Type B pancreatic cell (in vitro differentiated cells): ENCODE measurements at regions not wholly inside any gene's neighbourhood (a gene's known extent, or its start where the extent isn't known, plus 50 kb on each side); places are given as distances from the start of the nearest gene placed in this dataset.

Experiments
- DNase-seq: peaks from one replicate; pipeline ENCODE4 v3.0.0; 2021; ENCODE audit warnings: mixed read lengths; ENCODE audit not compliant: unreplicated experiment; ENCODE audit errors: extremely low spot score
- H3K27ac Mint-ChIP-seq: 2 replicates; pipeline ENCODE4 v1.8.0; 2021; ENCODE audit warnings: mild to moderate bottlenecking, mixed read lengths
- H3K27me3 Mint-ChIP-seq: 2 replicates; pipeline ENCODE4 v1.8.0; 2021; ENCODE audit warnings: mixed read lengths
- H3K36me3 Mint-ChIP-seq: 2 replicates; pipeline ENCODE4 v1.8.0; 2021; ENCODE audit warnings: mixed read lengths
- H3K4me1 Mint-ChIP-seq: one replicate; pipeline ENCODE4 v1.8.0; 2021; ENCODE audit warnings: mixed read lengths; ENCODE audit not compliant: unreplicated experiment
- H3K4me3 Mint-ChIP-seq: 2 replicates; pipeline ENCODE4 v1.8.0; 2021; ENCODE audit warnings: mild to moderate bottlenecking, mixed read lengths
- H3K9me3 Mint-ChIP-seq: 2 replicates; pipeline ENCODE4 v1.8.0; 2021; ENCODE audit warnings: mixed read lengths
- TF ChIP-seq, protein P1 (sequence below): fragments of 200-600 bp; sonication (generic); conservative IDR thresholded peaks from 2 replicates; pipeline ENCODE4 v1.5.0; 2021; ENCODE audit warnings: antibody characterized with exemption, mild to moderate bottlenecking

DNA sequence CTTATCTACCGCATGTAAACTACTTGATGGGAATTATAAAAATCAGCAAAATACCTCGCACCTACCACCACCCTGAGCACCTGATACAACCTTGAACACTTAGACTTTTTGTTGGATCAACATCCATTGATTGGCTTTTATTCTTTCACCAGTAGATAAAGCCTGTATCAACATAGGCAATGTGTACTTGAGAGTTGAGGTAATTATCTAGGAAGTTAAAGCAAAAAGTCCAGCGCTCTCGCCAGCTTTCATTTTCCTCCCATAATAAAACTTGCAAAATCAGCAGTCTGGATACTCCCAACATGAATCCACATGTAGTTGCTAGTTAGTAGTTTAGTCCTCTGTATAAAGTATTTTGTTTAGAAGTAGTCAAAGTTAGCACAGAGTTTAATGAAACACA lies 132.0 kb upstream of the PRDM1 start:
- DNase-seq, result no peak
- no peak overlapping the region for H3K4me3 Mint-ChIP-seq
- TF ChIP-seq, protein P1, sequence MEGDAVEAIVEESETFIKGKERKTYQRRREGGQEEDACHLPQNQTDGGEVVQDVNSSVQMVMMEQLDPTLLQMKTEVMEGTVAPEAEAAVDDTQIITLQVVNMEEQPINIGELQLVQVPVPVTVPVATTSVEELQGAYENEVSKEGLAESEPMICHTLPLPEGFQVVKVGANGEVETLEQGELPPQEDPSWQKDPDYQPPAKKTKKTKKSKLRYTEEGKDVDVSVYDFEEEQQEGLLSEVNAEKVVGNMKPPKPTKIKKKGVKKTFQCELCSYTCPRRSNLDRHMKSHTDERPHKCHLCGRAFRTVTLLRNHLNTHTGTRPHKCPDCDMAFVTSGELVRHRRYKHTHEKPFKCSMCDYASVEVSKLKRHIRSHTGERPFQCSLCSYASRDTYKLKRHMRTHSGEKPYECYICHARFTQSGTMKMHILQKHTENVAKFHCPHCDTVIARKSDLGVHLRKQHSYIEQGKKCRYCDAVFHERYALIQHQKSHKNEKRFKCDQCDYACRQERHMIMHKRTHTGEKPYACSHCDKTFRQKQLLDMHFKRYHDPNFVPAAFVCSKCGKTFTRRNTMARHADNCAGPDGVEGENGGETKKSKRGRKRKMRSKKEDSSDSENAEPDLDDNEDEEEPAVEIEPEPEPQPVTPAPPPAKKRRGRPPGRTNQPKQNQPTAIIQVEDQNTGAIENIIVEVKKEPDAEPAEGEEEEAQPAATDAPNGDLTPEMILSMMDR, result no peak
- no peak overlapping the region for H3K27ac Mint-ChIP-seq
- no peaks in the 10 kb centered on the region for H3K36me3 Mint-ChIP-seq
- H3K4me1 Mint-ChIP-seq, result no peaks in the 10 kb centered on the region
- H3K9me3 Mint-ChIP-seq, result peaks cover 5% of the 10 kb centered on the region
- peaks cover 6% of the 10 kb centered on the region for H3K27me3 Mint-ChIP-seq

DNA sequence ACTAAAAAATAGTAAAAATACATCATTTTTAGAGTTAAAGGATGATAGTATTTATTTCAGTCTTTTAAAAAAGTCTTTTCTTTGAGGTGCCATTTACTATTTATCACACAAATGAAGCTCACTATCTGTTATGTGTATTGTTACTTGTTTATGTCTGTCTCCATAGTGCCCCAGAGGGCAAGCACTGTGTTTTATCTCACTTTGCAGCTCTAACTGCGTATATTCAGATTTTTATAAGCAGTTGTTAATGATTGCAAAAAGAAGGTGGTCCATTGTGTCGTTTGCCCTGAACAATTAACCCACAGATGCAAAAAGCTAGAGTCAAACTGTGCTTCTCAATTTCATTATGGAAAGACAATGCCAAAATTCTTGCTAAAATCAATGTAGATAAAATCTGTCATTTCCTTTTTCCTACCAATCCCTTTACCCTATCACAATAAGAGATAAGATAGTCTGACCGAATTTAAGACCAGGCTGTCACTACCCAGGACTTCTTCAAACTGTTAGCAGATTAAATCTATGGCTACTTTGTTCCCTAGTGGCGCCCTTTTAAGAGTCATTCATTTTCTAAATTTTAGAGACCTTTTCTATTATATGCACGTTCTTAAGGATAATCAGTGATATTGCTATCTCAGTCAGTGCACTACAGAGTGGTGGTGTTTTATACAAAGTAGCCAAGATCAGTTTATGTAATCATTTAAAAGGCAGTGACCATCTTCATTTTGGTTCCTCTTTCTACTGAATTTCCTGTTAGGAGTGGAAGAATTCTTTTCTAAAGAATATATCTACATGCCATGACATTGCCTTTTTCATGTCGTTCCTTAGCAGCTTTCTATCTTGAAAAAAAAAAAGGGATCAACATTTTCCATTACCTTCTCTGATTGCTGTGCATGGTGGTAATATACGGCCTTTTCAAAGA lies 133.1 kb upstream of the PRDM1 start:
- TF ChIP-seq, protein P1, result no peak
- Mint-ChIP-seq H3K4me3 (no peak overlapping the region), H3K36me3 (no peaks in the 10 kb centered on the region), H3K27ac (no peak overlapping the region), H3K4me1 (no peaks in the 10 kb centered on the region), H3K27me3 (peaks cover 6% of the 10 kb centered on the region), H3K9me3 (peaks cover 5% of the 10 kb centered on the region)
- no peak for DNase-seq

DNA sequence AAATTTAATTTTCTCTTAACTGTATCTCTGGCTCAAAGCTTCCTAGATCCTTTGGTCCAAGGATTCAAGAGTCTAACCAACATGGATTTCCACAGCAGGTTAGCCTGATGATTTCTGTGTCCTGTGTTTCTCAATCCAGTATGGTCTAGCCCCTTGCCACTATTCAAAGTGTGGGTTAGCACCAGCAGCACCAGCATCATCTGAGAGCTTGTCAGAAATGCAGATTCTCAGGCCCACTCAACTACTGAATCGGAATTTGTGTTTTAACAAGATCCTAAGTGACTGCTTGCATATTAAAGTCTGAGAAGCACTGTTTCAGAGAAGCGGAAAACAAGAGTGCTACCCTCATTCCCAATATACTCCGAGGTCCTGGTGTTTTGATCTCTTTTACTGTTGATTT lies 133.8 kb upstream of the PRDM1 start:
- no peak for DNase-seq
- Mint-ChIP-seq H3K4me3 (no peak overlapping the region), H3K27me3 (peaks cover 6% of the 10 kb centered on the region), H3K9me3 (peaks cover 5% of the 10 kb centered on the region), H3K27ac (no peak overlapping the region), H3K4me1 (no peaks in the 10 kb centered on the region), H3K36me3 (no peaks in the 10 kb centered on the region)
- TF ChIP-seq, protein P1, result no peak

DNA sequence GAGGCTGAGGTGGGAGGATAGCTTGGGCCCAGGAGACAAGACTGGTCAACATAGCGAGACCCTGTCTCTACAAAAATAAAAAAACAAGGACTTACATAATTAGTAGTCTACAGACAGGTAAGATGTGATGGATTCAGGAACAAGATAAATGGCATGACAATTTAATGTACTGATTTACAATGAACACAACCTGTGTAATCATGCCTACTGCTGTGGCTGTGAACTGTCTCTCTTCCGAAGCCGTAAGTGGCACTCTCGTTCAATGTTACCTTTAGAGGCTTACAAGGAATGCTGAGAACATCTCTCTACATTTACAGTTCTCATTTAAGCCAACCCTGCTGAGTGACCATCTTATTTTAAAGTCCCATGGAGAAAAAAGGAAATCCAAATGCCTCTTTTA lies 134.8 kb upstream of the PRDM1 start:
- Mint-ChIP-seq H3K27ac (no peak overlapping the region), H3K27me3 (peaks cover 2% of the 10 kb centered on the region), H3K4me1 (no peaks in the 10 kb centered on the region), H3K4me3 (no peak overlapping the region), H3K9me3 (no peaks in the 10 kb centered on the region), H3K36me3 (no peaks in the 10 kb centered on the region)
- no peak for DNase-seq
- TF ChIP-seq, protein P1, result no peak

DNA sequence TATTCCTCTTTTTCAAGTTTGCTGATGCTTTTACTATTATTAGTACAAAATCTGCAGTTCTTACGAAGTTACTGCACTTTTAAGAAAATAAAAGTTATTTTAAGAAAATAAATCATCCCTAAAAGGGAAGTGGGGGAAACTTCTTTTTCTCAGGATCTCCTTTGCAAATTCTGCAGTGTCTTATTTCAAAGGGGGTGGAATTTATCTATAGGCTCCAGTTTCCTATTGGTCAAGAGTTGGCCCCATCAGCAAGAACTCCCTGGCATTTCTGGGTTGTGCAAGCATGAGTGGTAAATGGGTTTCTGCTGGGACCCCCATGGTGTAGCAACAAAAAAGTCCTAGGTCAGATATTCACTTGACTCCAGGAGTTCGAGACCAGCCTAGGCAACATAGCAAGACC lies 136.3 kb upstream of the PRDM1 start:
- no peak for DNase-seq
- Mint-ChIP-seq H3K4me3 (no peak overlapping the region), H3K9me3 (no peaks in the 10 kb centered on the region), H3K4me1 (no peaks in the 10 kb centered on the region), H3K36me3 (no peaks in the 10 kb centered on the region), H3K27ac (no peak overlapping the region), H3K27me3 (peaks cover 2% of the 10 kb centered on the region)
- TF ChIP-seq, protein P1, result no peak
